SK-N-SH (cell line): ENCODE measurements at regions not wholly inside any gene's neighbourhood (a gene's known extent, or its start where the extent isn't known, plus 50 kb on each side); places are given as distances from the start of the nearest gene placed in this dataset.

ENCODE experiments used
- CTCF ChIA-PET: fragments of 300-600, 350-600 bp; formaldehyde crosslinking; extraction: SDS; loops from one replicate; lab custom pipeline; 2021; lab: Yijun Ruan, JAX
- POLR2A ChIA-PET: fragments of 350-600 bp; sonication (Branson Sonifier 250); formaldehyde crosslinking; extraction: SDS; loops from one replicate; lab custom pipeline; 2020; ENCODE audit warnings: antibody characterized with exemption, inconsistent platforms; lab: Yijun Ruan, JAX
- DNase-seq: peaks from one replicate; pipeline ENCODE4 v3.0.0; 2012
- H2AFZ ChIP-seq: fragments of 200-600 bp; sonication (generic); 2 replicates; pipeline ENCODE4 v1.8.1; 2016; ENCODE audit warnings: antibody characterized with exemption, mild to moderate bottlenecking, low read depth
- H3F3A ChIP-seq: fragments of 200-600 bp; sonication (generic); replicated peaks from 2 replicates; pipeline ENCODE3; 2016; ENCODE audit warnings: antibody characterized with exemption, mild to moderate bottlenecking; ENCODE audit not compliant: insufficient read depth
- H3K27ac ChIP-seq, 2 experiments: fragments of 200-500 bp in 1 of 2; fragments of 200-600 bp in 1 of 2; sonication (Bioruptor generic) in 1 of 2; sonication (generic), shearing (Covaris generic) in 1 of 2; 2 replicates each; pipeline versions ENCODE4 v1.5.1 to v1.6.1; 2014 to 2016; ENCODE audit warnings: low read depth in 2 of 2, inconsistent platforms in 1 of 2, low read length in 1 of 2, mild to moderate bottlenecking in 1 of 2, mixed read lengths in 1 of 2
- H3K27me3 ChIP-seq: fragments of 200-600 bp; sonication (generic), shearing (Covaris generic); 2 replicates; pipeline ENCODE4 v1.6.1; 2016; ENCODE audit warnings: mixed run types; ENCODE audit not compliant: insufficient read depth
- H3K36me3 ChIP-seq, 2 experiments: fragments of 200-500 bp in 1 of 2; fragments of 200-600 bp in 1 of 2; sonication (Bioruptor generic) in 1 of 2; sonication (generic) in 1 of 2; replicated peaks in 1 of 2; 2 replicates each; pipeline versions ENCODE3 to v1.5.1; 2014 to 2016; ENCODE audit warnings: low read length in 1 of 2, mild to moderate bottlenecking in 1 of 2; ENCODE audit not compliant: insufficient read depth in 2 of 2, control insufficient read depth in 1 of 2
- H3K4me1 ChIP-seq, 2 experiments: fragments of 200-500 bp in 1 of 2; fragments of 200-600 bp in 1 of 2; sonication (Bioruptor generic) in 1 of 2; sonication (generic), shearing (Covaris generic) in 1 of 2; 2 replicates each; pipeline versions ENCODE4 v1.5.1 to v1.6.1; 2014 to 2016; ENCODE audit warnings: low read depth in 1 of 2, low read length in 1 of 2, mixed run types in 1 of 2; ENCODE audit not compliant: insufficient read depth in 2 of 2, control insufficient read depth in 1 of 2
- H3K4me2 ChIP-seq: fragments of 200-600 bp; sonication (generic), shearing (Covaris generic); 2 replicates; pipeline ENCODE4 v1.6.1; 2017; ENCODE audit warnings: mixed run types
- H3K4me3 ChIP-seq, 2 experiments: fragments of 200-500 bp in 1 of 2; fragments of 200-600 bp in 1 of 2; sonication (Bioruptor generic) in 1 of 2; sonication (generic), shearing (Covaris generic) in 1 of 2; 2 replicates each; pipeline versions ENCODE4 v1.5.1 to v1.8.1; 2014 to 2016; ENCODE audit warnings: low read depth in 2 of 2, inconsistent platforms in 1 of 2, low read length in 1 of 2, mild to moderate bottlenecking in 1 of 2, mixed read lengths in 1 of 2, moderate library complexity in 1 of 2
- H3K79me2 ChIP-seq: fragments of 200-600 bp; sonication (generic); 2 replicates; pipeline ENCODE4 v1.8.1; 2017; ENCODE audit warnings: mild to moderate bottlenecking; ENCODE audit not compliant: insufficient read depth
- H3K9ac ChIP-seq: fragments of 200-600 bp; sonication (generic); 2 replicates; pipeline ENCODE4 v1.6.1; 2017; ENCODE audit warnings: mixed run types
- H3K9me2 ChIP-seq: fragments of 200-600 bp; sonication (generic); 2 replicates; pipeline ENCODE4 v1.6.1; 2017; ENCODE audit warnings: mixed run types
- H3K9me3 ChIP-seq: fragments of 200-600 bp; sonication (generic); 2 replicates; pipeline ENCODE4 v1.6.1; 2017; ENCODE audit warnings: mixed run types, mild to moderate bottlenecking, moderate library complexity
- H4K20me1 ChIP-seq: fragments of 200-600 bp; sonication (generic); 2 replicates; pipeline ENCODE4 v1.6.1; 2017; ENCODE audit warnings: mild to moderate bottlenecking, mixed run types; ENCODE audit not compliant: insufficient read depth
- CHD2 ChIP-seq: fragments of 150-350 bp; IDR thresholded peaks from 2 replicates; pipeline ENCODE4 v1.6.1; 2018; ENCODE audit warnings: low read length; ENCODE audit not compliant: partially characterized antibody
- ELF1 ChIP-seq: IDR thresholded peaks from 2 replicates; pipeline ENCODE4 v1.4.0; 2012
- EP300 ChIP-seq, 2 experiments: IDR thresholded peaks; 2 replicates each; pipeline versions ENCODE4 v1.4.0 to v1.6.1; 2012; ENCODE audit warnings: borderline replicate concordance in 1 of 2, low read depth in 1 of 2, low read length in 1 of 2
- EZH2phosphoT487 ChIP-seq: fragments of 200-600 bp; sonication (generic); IDR thresholded peaks from 2 replicates; pipeline ENCODE4 v1.6.1; 2017; ENCODE audit warnings: low read depth, mixed run types, mild to moderate bottlenecking, antibody characterized with exemption, moderate library complexity, borderline replicate concordance
- FOXJ3 ChIP-seq: sonication (generic); formaldehyde crosslinking; IDR thresholded peaks from 2 replicates; pipeline ENCODE4 v1.5.1; 2020; ENCODE audit warnings: mild to moderate bottlenecking, missing genetic modification reagents
- IRF3 ChIP-seq: fragments of 150-350 bp; IDR thresholded peaks from 2 replicates; pipeline ENCODE4 v1.6.1; 2016; ENCODE audit warnings: mild to moderate bottlenecking, low read depth, low read length
- MEF2A ChIP-seq: IDR thresholded peaks from 2 replicates; pipeline ENCODE4 v1.4.0; 2012; ENCODE audit warnings: low read depth, borderline replicate concordance
- MXI1 ChIP-seq: IDR thresholded peaks from 2 replicates; pipeline ENCODE4 v1.6.1; 2012; ENCODE audit warnings: mild to moderate bottlenecking, low read depth, low read length, improper control_type of control experiment
- REST ChIP-seq: IDR thresholded peaks from 2 replicates; pipeline ENCODE4 v1.6.1; 2012; ENCODE audit warnings: mild to moderate bottlenecking, low read depth, low read length, moderate library complexity
- RXRA ChIP-seq: IDR thresholded peaks from 2 replicates; pipeline ENCODE4 v1.4.0; 2012; ENCODE audit warnings: low read depth, mild to moderate bottlenecking, borderline replicate concordance
- SMC3 ChIP-seq: IDR thresholded peaks from 2 replicates; pipeline ENCODE4 v1.6.1; 2012; ENCODE audit warnings: low read depth, low read length, improper control_type of control experiment
- YY1 ChIP-seq: IDR thresholded peaks from 2 replicates; pipeline ENCODE4 v1.4.0; 2012; ENCODE audit warnings: low read depth, mild to moderate bottlenecking
- ZBTB33 ChIP-seq: IDR thresholded peaks from 2 replicates; pipeline ENCODE4 v1.4.0; 2012; ENCODE audit warnings: low read depth, borderline replicate concordance
- WGBS: methylation state at CpG from one replicate; pipeline ENCODE4 v1.1.6; 2017; ENCODE audit warnings: low lambda C conversion rate; 5-methylcytosine and 5-hydroxymethylcytosine counted together
- TF ChIP-seq, protein P1 (sequence below): fragments of 150-350 bp; IDR thresholded peaks from 2 replicates; pipeline ENCODE4 v1.6.1; 2017; ENCODE audit warnings: antibody characterized with exemption, low read length, low read depth, borderline replicate concordance
- TF ChIP-seq, protein P2 (sequence below): fragments of 200-600 bp; sonication (generic); IDR thresholded peaks from 2 replicates; pipeline ENCODE4 v1.6.1; 2017; ENCODE audit warnings: antibody characterized with exemption, mild to moderate bottlenecking, moderate library complexity
- TF ChIP-seq, protein P3 (sequence below): IDR thresholded peaks from 2 replicates; pipeline ENCODE4; 2012

- H4K20me1 ChIP-seq, result no peaks in the 10 kb centered on the region
These were observed 79.8 kb upstream of the PPARGC1A start for GRCh38 chr4:23969635-23970145.

More at GRCh38 chr4:23969635-23970145, 79.8 kb upstream of the PPARGC1A start:
- Histone ChIP-seq H3K4me2 (no peak overlapping the region), H3F3A (no peaks in the 10 kb centered on the region), H3K4me1 (no peaks in the 10 kb centered on the region), H3K9me2 (no peaks in the 10 kb centered on the region), H2AFZ (no peak overlapping the region), H3K36me3 (no peaks in the 10 kb centered on the region), H3K9ac (no peak overlapping the region), H3K79me2 (no peaks in the 10 kb centered on the region), H3K9me3 (no peaks in the 10 kb centered on the region), H3K27ac (no peak overlapping the region), H3K27me3 (no peaks in the 10 kb centered on the region), H3K4me3 (no peak overlapping the region)
- CTCF ChIA-PET, result no interaction called here
- 22% methylated on average over 4 of the region's 4 CpGs for WGBS
- no peak for DNase-seq
- POLR2A ChIA-PET, result no interaction called here
- TF ChIP-seq CHD2 (no peak), REST (no peak), MEF2A (no peak), EP300 (IDR thresholded peaks at IDR 0.05; ENCODE audit: borderline replicate concordance in 1 of 2, low read depth in 1 of 2, low read length in 1 of 2) (no peak), IRF3 (no peak), EZH2phosphoT487 (no peak), ZBTB33 (no peak), MXI1 (no peak), YY1 (no peak), RXRA (no peak), ELF1 (no peak), FOXJ3 (CRISPR knock-in tag) (no peak), SMC3 (no peak)
- TF ChIP-seq, protein P1, sequence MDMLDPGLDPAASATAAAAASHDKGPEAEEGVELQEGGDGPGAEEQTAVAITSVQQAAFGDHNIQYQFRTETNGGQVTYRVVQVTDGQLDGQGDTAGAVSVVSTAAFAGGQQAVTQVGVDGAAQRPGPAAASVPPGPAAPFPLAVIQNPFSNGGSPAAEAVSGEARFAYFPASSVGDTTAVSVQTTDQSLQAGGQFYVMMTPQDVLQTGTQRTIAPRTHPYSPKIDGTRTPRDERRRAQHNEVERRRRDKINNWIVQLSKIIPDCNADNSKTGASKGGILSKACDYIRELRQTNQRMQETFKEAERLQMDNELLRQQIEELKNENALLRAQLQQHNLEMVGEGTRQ, result no peak
- TF ChIP-seq, protein P2, sequence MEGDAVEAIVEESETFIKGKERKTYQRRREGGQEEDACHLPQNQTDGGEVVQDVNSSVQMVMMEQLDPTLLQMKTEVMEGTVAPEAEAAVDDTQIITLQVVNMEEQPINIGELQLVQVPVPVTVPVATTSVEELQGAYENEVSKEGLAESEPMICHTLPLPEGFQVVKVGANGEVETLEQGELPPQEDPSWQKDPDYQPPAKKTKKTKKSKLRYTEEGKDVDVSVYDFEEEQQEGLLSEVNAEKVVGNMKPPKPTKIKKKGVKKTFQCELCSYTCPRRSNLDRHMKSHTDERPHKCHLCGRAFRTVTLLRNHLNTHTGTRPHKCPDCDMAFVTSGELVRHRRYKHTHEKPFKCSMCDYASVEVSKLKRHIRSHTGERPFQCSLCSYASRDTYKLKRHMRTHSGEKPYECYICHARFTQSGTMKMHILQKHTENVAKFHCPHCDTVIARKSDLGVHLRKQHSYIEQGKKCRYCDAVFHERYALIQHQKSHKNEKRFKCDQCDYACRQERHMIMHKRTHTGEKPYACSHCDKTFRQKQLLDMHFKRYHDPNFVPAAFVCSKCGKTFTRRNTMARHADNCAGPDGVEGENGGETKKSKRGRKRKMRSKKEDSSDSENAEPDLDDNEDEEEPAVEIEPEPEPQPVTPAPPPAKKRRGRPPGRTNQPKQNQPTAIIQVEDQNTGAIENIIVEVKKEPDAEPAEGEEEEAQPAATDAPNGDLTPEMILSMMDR, result no peak
- TF ChIP-seq, protein P3, sequence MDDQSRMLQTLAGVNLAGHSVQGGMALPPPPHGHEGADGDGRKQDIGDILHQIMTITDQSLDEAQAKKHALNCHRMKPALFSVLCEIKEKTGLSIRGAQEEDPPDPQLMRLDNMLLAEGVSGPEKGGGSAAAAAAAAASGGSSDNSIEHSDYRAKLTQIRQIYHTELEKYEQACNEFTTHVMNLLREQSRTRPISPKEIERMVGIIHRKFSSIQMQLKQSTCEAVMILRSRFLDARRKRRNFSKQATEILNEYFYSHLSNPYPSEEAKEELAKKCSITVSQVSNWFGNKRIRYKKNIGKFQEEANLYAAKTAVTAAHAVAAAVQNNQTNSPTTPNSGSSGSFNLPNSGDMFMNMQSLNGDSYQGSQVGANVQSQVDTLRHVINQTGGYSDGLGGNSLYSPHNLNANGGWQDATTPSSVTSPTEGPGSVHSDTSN, result no peak
